Lower leg skin (tissue), 3 donors: ENCODE measurements at regions not wholly inside any gene's neighbourhood (a gene's known extent, or its start where the extent isn't known, plus 50 kb on each side); places are given as distances from the start of the nearest gene placed in this dataset.

Experiments used
- CTCF ChIP-seq, 3 donors: fragments of 450-650 bp; IDR thresholded peaks; one replicate each; pipeline ENCODE4 v1.5.1; 2016; ENCODE audit warnings: antibody characterized with exemption in 3 of 3, mild to moderate bottlenecking in 3 of 3, moderate library complexity in 2 of 3
- POLR2A ChIP-seq, 2 donors: fragments of 450-650 bp; IDR thresholded peaks; one replicate each; pipeline ENCODE4 v1.6.1; 2016 to 2017; ENCODE audit warnings: antibody characterized with exemption in 2 of 2, mild to moderate bottlenecking in 1 of 2, moderate library complexity in 1 of 2

DNA sequence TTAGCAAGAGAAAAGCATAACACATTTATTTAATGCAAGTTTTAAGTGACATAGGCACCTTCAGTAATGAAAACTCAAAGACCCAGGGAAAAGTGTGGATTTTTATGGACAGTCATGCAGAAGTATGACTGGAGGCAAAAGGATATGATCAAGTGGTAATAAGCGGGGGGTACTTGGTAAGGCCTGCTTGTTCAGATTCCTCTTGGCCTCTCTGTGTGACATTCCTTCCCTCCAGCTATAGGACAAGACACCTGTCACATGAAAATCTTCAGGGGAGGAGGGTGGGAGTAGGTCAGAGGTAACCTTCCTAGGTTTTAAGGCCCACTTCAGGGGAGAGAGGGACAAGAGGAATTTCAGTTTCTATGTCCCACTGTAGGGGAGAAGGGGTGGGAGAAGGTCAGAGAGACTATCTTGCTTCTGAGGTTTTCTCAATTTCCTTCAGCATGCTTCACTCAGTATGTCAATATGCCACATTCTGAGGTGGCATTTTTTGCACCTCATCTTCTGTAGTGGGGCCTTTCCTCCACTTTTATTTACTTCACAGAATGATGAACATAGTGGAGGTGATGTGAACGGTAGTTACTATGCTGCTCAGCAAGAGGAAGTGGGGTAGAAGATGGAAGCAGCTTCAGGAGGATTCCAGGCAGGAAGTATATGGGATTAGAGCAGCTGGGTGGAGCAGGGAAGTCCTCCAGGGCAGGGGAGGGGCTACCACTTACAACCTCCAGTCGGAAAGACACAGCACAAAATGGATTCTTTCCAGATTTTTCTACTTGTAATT lies 73.2 kb upstream of the RFC3 start:
- TF ChIP-seq POLR2A (IDR thresholded peaks at IDR 0.05) (no peak), CTCF (IDR thresholded peaks at IDR 0.05) (no peak)
